Loucy (cell line): ENCODE measurements at regions not wholly inside any gene's neighbourhood (a gene's known extent, or its start where the extent isn't known, plus 50 kb on each side); places are given as distances from the start of the nearest gene placed in this dataset.
"Not testable (repeated sequence)": the region's sequence is repeated elsewhere in the genome, so short reads cannot be mapped to it uniquely, and the experiment has no call there.

Experiments
- H2AFZ ChIP-seq: fragments of 200-600 bp; sonication (generic); 2 replicates; pipeline ENCODE4 v1.6.0; 2016; ENCODE audit warnings: antibody characterized with exemption, mild to moderate bottlenecking, low read length, moderate library complexity
- H3F3A ChIP-seq: fragments of 200-600 bp; 2 replicates; pipeline ENCODE4 v1.6.0; 2016; ENCODE audit warnings: antibody characterized with exemption, low read depth, mild to moderate bottlenecking
- H3K27me3 ChIP-seq: fragments of 200-600 bp; sonication (generic); 2 replicates; pipeline ENCODE4 v1.6.1; 2014; ENCODE audit warnings: low read length, mild to moderate bottlenecking; ENCODE audit not compliant: insufficient read depth, poor library complexity, severe bottlenecking
- H3K36me3 ChIP-seq: fragments of 200-600 bp; sonication (generic); 2 replicates; pipeline ENCODE4 v1.6.1; 2016; ENCODE audit warnings: low read length; ENCODE audit not compliant: insufficient read depth
- H3K4me1 ChIP-seq: fragments of 200-600 bp; sonication (generic); 2 replicates; pipeline ENCODE4 v1.5.1; 2014; ENCODE audit warnings: low read length, mild to moderate bottlenecking; ENCODE audit not compliant: insufficient read depth, poor library complexity, severe bottlenecking
- H3K4me2 ChIP-seq: fragments of 200-600 bp; sonication (generic); 2 replicates; pipeline ENCODE4 v1.6.0; 2014; ENCODE audit warnings: antibody characterized with exemption, low read length, low read depth, mild to moderate bottlenecking; ENCODE audit not compliant: poor library complexity, severe bottlenecking
- H3K4me3 ChIP-seq: fragments of 200-600 bp; sonication (generic); 2 replicates; pipeline ENCODE4 v1.5.1; 2014; ENCODE audit warnings: low read length, mild to moderate bottlenecking, mixed read lengths; ENCODE audit not compliant: poor library complexity, severe bottlenecking
- H3K79me2 ChIP-seq: fragments of 200-600 bp; sonication (generic); 2 replicates; pipeline ENCODE4 v1.6.1; 2014; ENCODE audit warnings: low read length; ENCODE audit not compliant: insufficient read depth
- H3K9ac ChIP-seq: fragments of 200-600 bp; sonication (generic); 2 replicates; pipeline ENCODE4 v1.6.0; 2014; ENCODE audit warnings: mild to moderate bottlenecking, low read depth, low read length, moderate library complexity; ENCODE audit not compliant: poor library complexity, severe bottlenecking
- H3K9me2 ChIP-seq: fragments of 200-600 bp; sonication (generic); replicated peaks from 2 replicates; pipeline ENCODE4 v1.6.1; 2016; ENCODE audit warnings: low read depth, low read length, mixed read lengths
- H3K9me3 ChIP-seq: fragments of 200-600 bp; sonication (generic); 2 replicates; pipeline ENCODE4 v1.6.1; 2014; ENCODE audit warnings: mild to moderate bottlenecking, antibody characterized with exemption, low read length, low read depth; ENCODE audit not compliant: insufficient read depth
- H4K20me1 ChIP-seq: fragments of 200-600 bp; sonication (generic); 2 replicates; pipeline ENCODE4 v1.6.0; 2014; ENCODE audit warnings: antibody characterized with exemption, low read length, mild to moderate bottlenecking; ENCODE audit not compliant: insufficient read depth, poor library complexity, severe bottlenecking
- EZH2phosphoT487 ChIP-seq: fragments of 200-600 bp; IDR thresholded peaks from 2 replicates; pipeline ENCODE4 v1.6.1; 2018; ENCODE audit warnings: antibody characterized with exemption, mild to moderate bottlenecking, moderate library complexity, borderline replicate concordance
- TF ChIP-seq, protein P1 (sequence below): fragments of 200-600 bp; sonication (generic); conservative IDR thresholded peaks from 2 replicates; pipeline ENCODE4 v1.5.1; 2014; ENCODE audit warnings: mild to moderate bottlenecking, antibody characterized with exemption, low read length

DNA sequence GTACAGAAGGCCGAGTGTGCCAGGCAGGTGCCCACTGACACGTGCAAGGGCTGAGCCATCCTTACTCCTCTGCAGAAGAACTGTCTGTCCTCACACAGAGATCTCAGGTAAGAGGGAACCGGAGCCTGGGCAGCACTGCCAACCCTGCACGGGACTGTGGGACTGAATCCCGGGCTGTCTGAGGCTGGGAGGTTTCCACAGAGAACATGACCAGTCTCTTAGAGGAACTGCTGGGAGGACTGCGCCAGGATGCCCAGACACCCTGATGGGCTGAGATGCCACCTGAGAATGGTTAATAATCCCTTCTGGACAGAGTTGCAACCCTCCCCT is 302.9 kb upstream of the SFSWAP start:
- H2AFZ ChIP-seq: no peak overlapping the region
- no peak overlapping the region for H3K4me3 ChIP-seq
- H3K9ac ChIP-seq: no peak overlapping the region
- H3F3A ChIP-seq: no peaks in the 10 kb centered on the region
- no peaks in the 10 kb centered on the region for H3K9me2 ChIP-seq
- no peaks in the 10 kb centered on the region for H3K79me2 ChIP-seq
- no peak for TF ChIP-seq EZH2phosphoT487
- TF ChIP-seq, protein P1, sequence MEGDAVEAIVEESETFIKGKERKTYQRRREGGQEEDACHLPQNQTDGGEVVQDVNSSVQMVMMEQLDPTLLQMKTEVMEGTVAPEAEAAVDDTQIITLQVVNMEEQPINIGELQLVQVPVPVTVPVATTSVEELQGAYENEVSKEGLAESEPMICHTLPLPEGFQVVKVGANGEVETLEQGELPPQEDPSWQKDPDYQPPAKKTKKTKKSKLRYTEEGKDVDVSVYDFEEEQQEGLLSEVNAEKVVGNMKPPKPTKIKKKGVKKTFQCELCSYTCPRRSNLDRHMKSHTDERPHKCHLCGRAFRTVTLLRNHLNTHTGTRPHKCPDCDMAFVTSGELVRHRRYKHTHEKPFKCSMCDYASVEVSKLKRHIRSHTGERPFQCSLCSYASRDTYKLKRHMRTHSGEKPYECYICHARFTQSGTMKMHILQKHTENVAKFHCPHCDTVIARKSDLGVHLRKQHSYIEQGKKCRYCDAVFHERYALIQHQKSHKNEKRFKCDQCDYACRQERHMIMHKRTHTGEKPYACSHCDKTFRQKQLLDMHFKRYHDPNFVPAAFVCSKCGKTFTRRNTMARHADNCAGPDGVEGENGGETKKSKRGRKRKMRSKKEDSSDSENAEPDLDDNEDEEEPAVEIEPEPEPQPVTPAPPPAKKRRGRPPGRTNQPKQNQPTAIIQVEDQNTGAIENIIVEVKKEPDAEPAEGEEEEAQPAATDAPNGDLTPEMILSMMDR: no peak
- no peak overlapping the region for H3K4me2 ChIP-seq
- H3K36me3 ChIP-seq: no peaks in the 10 kb centered on the region
- no peaks in the 10 kb centered on the region for H3K27me3 ChIP-seq
- H4K20me1 ChIP-seq: no peaks in the 10 kb centered on the region
- no peaks in the 10 kb centered on the region for H3K4me1 ChIP-seq
- peaks cover 8% of the 10 kb centered on the region; the same call in 1 of the 2 replicates for H3K9me3 ChIP-seq

GRCh38 chr12:131408484-131408883 is 302.4 kb upstream of the SFSWAP start:
- H3K4me2 ChIP-seq: no peak overlapping the region
- no peaks in the 10 kb centered on the region for H3K9me2 ChIP-seq
- H3K79me2 ChIP-seq: no peaks in the 10 kb centered on the region
- peaks cover 8% of the 10 kb centered on the region; the same call in 1 of the 2 replicates for H3K9me3 ChIP-seq
- no peaks in the 10 kb centered on the region for H3K27me3 ChIP-seq
- no peaks in the 10 kb centered on the region for H3F3A ChIP-seq
- no peak overlapping the region for H3K4me3 ChIP-seq
- no peak overlapping the region for H2AFZ ChIP-seq
- TF ChIP-seq, protein P1: no peak
- no peak for TF ChIP-seq EZH2phosphoT487
- H3K9ac ChIP-seq: no peak overlapping the region
- H3K4me1 ChIP-seq: no peaks in the 10 kb centered on the region
- H3K36me3 ChIP-seq: no peaks in the 10 kb centered on the region
- no peaks in the 10 kb centered on the region for H4K20me1 ChIP-seq

GRCh38 chr12:131409211-131409610 is 301.7 kb upstream of the SFSWAP start:
- Histone ChIP-seq H3K4me2 (no peak overlapping the region), H3K9me2 (no peaks in the 10 kb centered on the region), H3K36me3 (no peaks in the 10 kb centered on the region), H3K9ac (no peak overlapping the region), H3K4me1 (no peaks in the 10 kb centered on the region), H3K27me3 (no peaks in the 10 kb centered on the region), H3K79me2 (no peaks in the 10 kb centered on the region), H3F3A (no peaks in the 10 kb centered on the region), H3K4me3 (no peak overlapping the region), H3K9me3 (peaks cover 8% of the 10 kb centered on the region; the same call in 1 of the 2 replicates), H4K20me1 (no peaks in the 10 kb centered on the region), H2AFZ (no peak overlapping the region)
- TF ChIP-seq EZH2phosphoT487: no peak
- TF ChIP-seq, protein P1: no peak

- not testable (repeated sequence) for H3K36me3 ChIP-seq, H3K27me3 ChIP-seq, H3K79me2 ChIP-seq, H3K4me3 ChIP-seq, H3K9ac ChIP-seq, H3K4me1 ChIP-seq, H3K9me2 ChIP-seq, H2AFZ ChIP-seq, H4K20me1 ChIP-seq, H3K4me2 ChIP-seq, H3K9me3 ChIP-seq, H3F3A ChIP-seq
Observed at GRCh38 chr12:131411827-131412226, 299.1 kb upstream of the SFSWAP start.
